ENCODE measurements at regions not wholly inside any gene's neighbourhood (a gene's known extent, or its start where the extent isn't known, plus 50 kb on each side); places are given as distances from the start of the nearest gene placed in this dataset.

GRCh38 chr6:4603856-4604369, 172.3 kb upstream of the CDYL start:
- intact Hi-C loops (cut with DNase I) = no loop called here
- H3K4me1 ChIP-seq (replicated peaks in 1 of 2) = peaks cover 8 to 15% of the 10 kb centered on the region in 2 donors
- H3K9me3 ChIP-seq (replicated peaks in 1 of 3) = no peaks in the 10 kb centered on the region
- WGBS, 4 donors = 0 to 95% (median 71%) methylated on average over 1 of the region's 1 CpG
- no peak for TF ChIP-seq CTCF (IDR thresholded peaks at IDR 0.05)
- TF ChIP-seq POLR2A (IDR thresholded peaks at IDR 0.05) = no peak
- no peak for DNase-seq
- H3K4me3 ChIP-seq = no peak overlapping the region
- H3K27ac ChIP-seq = no peak overlapping the region
- H3K27me3 ChIP-seq = no peaks in the 10 kb centered on the region
- no peaks in the 10 kb centered on the region for H3K36me3 ChIP-seq (replicated peaks in 1 of 2)

DNA sequence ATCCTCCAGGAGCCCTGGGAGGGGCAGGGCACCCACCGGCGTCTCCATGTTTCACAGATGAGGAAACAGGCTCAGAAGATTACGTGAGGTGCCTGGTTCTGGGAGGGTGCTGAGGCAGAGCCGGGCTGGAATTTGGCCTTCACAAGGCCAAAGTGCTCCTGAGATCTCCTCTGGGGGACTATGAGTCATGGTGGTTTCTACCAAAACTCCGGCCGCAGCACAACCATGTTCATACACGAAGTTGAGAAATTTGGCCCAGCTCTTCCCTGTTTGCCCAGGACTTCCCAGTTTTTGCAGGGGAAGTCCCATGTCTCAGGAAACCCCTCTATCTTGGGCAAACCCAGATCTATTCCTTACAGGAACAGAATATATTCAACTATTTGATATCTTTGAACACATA, 172.9 kb upstream of the CDYL start:
- H3K4me1 ChIP-seq (replicated peaks in 1 of 2) = peaks cover 8 to 15% of the 10 kb centered on the region in 2 donors
- no peak for TF ChIP-seq POLR2A (IDR thresholded peaks at IDR 0.05)
- no peak for TF ChIP-seq CTCF (IDR thresholded peaks at IDR 0.05)
- H3K27me3 ChIP-seq = no peaks in the 10 kb centered on the region
- H3K36me3 ChIP-seq (replicated peaks in 1 of 2) = no peaks in the 10 kb centered on the region
- DNase-seq = peak in 6 of 7 donors; percentile 49 to 74 (median 66)
- peak overlapping the region in 1 of 5 donors; percentile 2 for H3K27ac ChIP-seq
- no peak overlapping the region for H3K4me3 ChIP-seq
- H3K9me3 ChIP-seq (replicated peaks in 1 of 3) = no peaks in the 10 kb centered on the region
- intact Hi-C loops (cut with DNase I) = no loop called here
- 51 to 80% (median 57%) methylated on average over 2 to 7 of the region's 7 CpGs for WGBS, 4 donors

GRCh38 chr6:4599924-4600323, 176.3 kb upstream of the CDYL start:
- H3K4me3 ChIP-seq = no peak overlapping the region
- intact Hi-C loops (cut with DNase I) = no loop called here
- H3K27ac ChIP-seq = no peak overlapping the region
- H3K36me3 ChIP-seq (replicated peaks in 1 of 2) = no peaks in the 10 kb centered on the region
- TF ChIP-seq POLR2A (IDR thresholded peaks at IDR 0.05) (no peak), CTCF (IDR thresholded peaks at IDR 0.05) (no peak)
- WGBS, 4 donors = 41 to 60% (median 46%) methylated on average over 2 of the region's 2 CpGs
- no peaks in the 10 kb centered on the region for H3K9me3 ChIP-seq (replicated peaks in 1 of 3)
- no peaks in the 10 kb centered on the region for H3K4me1 ChIP-seq (replicated peaks in 1 of 2)
- no peaks in the 10 kb centered on the region for H3K27me3 ChIP-seq
- peak in 3 of 7 donors; percentile 30 to 43 (median 41) for DNase-seq

GRCh38 chr6:4598384-4598995, 177.7 kb upstream of the CDYL start:
- intact Hi-C loops (cut with DNase I) = no loop called here
- Histone ChIP-seq H3K36me3 (replicated peaks in 1 of 2) (no peaks in the 10 kb centered on the region), H3K4me1 (replicated peaks in 1 of 2) (no peaks in the 10 kb centered on the region), H3K27me3 (no peaks in the 10 kb centered on the region), H3K27ac (no peak overlapping the region), H3K4me3 (no peak overlapping the region), H3K9me3 (replicated peaks in 1 of 3) (no peaks in the 10 kb centered on the region)
- WGBS, 4 donors = 84 to 92% (median 89%) methylated on average over 4 of the region's 4 CpGs
- TF ChIP-seq CTCF (IDR thresholded peaks at IDR 0.05) (no peak), POLR2A (IDR thresholded peaks at IDR 0.05) (no peak)
- no peak for DNase-seq

Data from adrenal gland (tissue), 9 donors.